ENCODE measurements at regions not wholly inside any gene's neighbourhood (a gene's known extent, or its start where the extent isn't known, plus 50 kb on each side); places are given as distances from the start of the nearest gene placed in this dataset.
"Not testable (repeated sequence)": the region's sequence is repeated elsewhere in the genome, so short reads cannot be mapped to it uniquely, and the experiment has no call there.

GRCh38 chr1:182331387-182331786, 60.2 kb downstream of the GLUL start:
- no peak for DNase-seq (ENCODE audit: low read depth in 1 of 2, low spot score in 1 of 2)

GRCh38 chr1:182330303-182330702, 61.3 kb downstream of the GLUL start:
- DNase-seq (ENCODE audit: low read depth in 1 of 2, low spot score in 1 of 2), result no peak

- no peak for DNase-seq (ENCODE audit: low read depth in 1 of 2, low spot score in 1 of 2)
These were observed 62.1 kb downstream of the GLUL start for GRCh38 chr1:182329471-182329870.

- DNase-seq (ENCODE audit: low read depth in 1 of 2, low spot score in 1 of 2), result no peak
These were observed 63.0 kb downstream of the GLUL start for GRCh38 chr1:182328591-182328990.

DNA sequence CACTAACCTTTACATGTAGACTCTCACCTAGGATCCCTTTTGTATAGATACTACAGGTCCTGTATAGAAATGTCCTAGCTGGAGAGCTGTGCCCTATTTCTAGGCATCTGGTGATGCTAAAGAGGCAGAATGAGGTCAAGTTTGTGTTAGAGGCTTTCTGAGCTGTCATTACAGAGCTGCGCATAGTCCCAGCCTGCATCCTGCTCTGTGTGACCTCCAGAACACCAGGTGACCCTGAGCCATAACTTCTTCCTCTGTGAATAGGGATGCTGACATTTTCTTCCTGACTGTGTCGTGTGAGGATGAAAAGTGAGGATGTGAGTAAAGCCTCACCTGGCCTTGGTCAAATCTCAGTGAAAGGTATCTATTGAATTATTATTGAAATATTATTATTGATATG, 66.3 kb downstream of the GLUL start:
- no peak for DNase-seq (ENCODE audit: low read depth in 1 of 2, low spot score in 1 of 2)

- DNase-seq (ENCODE audit: low read depth in 1 of 2, low spot score in 1 of 2), result not testable (repeated sequence)
These were observed 70.1 kb downstream of the GLUL start for GRCh38 chr1:182321532-182321931.

GRCh38 chr1:182317611-182318161, 73.9 kb downstream of the GLUL start:
- no peak for DNase-seq (ENCODE audit: low read depth in 1 of 2, low spot score in 1 of 2)

DNA sequence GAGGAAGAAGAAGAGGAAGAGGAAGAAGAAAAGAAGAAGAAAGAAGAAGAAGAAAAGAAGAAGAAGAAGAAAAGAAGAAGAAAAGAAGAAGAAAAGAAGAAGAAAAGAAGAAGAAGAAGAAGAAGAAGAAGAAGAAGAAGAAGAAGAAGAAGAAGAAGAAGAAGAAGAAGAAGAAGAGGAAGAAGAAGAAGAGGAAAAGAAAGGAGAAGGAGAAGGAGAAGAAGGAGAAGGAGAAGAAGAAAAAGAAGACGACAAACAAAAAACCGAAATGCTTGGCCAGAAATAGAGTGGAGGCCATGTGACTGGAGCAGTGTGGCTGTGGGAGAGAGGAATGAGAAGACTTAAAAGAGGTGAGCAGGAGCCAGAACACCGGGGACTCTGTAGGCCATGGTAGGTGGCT, 75.1 kb downstream of the GLUL start:
- not testable (repeated sequence) for DNase-seq (ENCODE audit: low read depth in 1 of 2, low spot score in 1 of 2)

DNA sequence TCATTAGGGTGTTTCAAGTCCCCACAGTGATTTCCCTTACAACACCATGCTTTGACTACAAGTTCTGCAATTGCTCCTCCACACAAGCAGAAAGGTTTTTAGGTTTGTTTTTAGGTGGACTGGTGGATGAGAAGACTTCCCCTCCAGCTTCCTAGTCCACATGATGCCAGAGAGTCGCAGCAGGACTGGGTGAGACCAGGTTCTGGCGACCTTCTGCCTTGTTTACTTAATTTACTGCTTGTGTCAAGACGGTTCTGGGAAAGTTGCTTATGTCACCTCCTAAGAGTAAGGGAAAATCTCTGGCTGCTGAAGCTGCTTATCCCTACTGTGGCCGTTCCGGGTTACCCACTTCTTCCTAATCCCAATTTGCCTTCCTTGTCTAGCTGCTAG, 76.4 kb downstream of the GLUL start:
- DNase-seq (ENCODE audit: low read depth in 1 of 2, low spot score in 1 of 2), result no peak

DNA sequence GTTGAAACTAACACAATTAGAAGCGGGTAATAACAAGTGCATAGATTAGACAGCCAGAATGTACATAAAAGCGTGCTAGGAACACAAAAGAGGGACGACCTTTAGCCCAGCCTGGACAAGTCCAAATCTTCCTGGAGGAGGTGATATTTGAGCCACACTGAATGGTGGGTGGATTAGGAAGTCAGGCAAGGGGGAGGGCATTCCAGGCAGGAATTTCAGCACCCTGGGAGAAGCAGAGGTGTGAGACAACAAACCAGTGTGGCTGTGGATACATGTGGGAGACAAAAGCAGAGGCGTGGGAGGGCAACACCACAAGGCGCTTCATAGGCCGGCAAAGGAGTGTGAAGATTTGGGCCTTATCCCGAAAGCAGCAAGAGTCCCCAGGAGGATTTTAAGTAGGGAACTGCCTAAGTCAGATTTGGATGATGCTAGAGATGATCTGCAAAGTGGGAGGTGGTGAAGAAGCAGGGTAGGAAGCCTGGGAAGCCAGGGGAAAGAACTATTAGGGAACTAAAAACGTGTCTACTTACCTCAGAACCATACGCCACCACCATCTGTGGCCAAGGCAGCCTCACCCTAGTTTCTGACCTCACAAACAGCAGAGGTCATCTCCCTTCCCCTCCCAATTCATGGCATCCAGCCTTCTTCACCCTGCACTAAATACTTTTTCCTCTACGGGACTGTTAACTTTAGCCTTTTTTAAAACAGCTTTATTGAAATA, 81.8 kb downstream of the GLUL start:
- no peak for DNase-seq (ENCODE audit: low read depth in 1 of 2, low spot score in 1 of 2)

GRCh38 chr1:182308826-182309225, 82.8 kb downstream of the GLUL start:
- DNase-seq (ENCODE audit: low read depth in 1 of 2, low spot score in 1 of 2), result no peak

DNA sequence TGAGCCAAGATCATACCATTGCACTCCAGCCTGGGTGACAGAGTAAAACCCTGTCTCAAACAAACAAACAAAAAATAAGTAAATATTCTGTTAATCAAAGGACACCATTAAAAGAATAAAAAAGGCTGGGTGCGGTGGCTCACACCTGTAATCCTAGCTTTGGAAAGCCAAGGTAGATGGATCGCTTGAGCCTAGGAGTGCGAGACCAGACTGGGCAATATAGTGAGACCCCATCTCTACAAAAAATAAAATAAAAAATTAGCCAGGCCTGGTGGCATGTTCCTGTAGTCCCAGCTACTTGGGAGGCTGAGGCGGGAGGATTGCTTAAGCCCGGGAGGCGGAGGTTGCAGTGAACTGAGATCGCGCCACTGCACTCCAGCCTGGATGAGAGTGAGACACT, 84.1 kb downstream of the GLUL start:
- not testable (repeated sequence) for DNase-seq (ENCODE audit: low read depth in 1 of 2, low spot score in 1 of 2)

GRCh38 chr1:182305861-182306260, 85.7 kb downstream of the GLUL start:
- DNase-seq (ENCODE audit: low read depth in 1 of 2, low spot score in 1 of 2), result no peak

GRCh38 chr1:182304627-182305026, 87.0 kb downstream of the GLUL start:
- DNase-seq (ENCODE audit: low read depth in 1 of 2, low spot score in 1 of 2), result no peak

GRCh38 chr1:182304218-182304617, 87.4 kb downstream of the GLUL start:
- no peak for DNase-seq (ENCODE audit: low read depth in 1 of 2, low spot score in 1 of 2)

GRCh38 chr1:182303778-182304177, 87.8 kb downstream of the GLUL start:
- no peak for DNase-seq (ENCODE audit: low read depth in 1 of 2, low spot score in 1 of 2)

GRCh38 chr1:182301467-182302198, 90.0 kb downstream of the GLUL start:
- DNase-seq (ENCODE audit: low read depth in 1 of 2, low spot score in 1 of 2), result no peak

DNA sequence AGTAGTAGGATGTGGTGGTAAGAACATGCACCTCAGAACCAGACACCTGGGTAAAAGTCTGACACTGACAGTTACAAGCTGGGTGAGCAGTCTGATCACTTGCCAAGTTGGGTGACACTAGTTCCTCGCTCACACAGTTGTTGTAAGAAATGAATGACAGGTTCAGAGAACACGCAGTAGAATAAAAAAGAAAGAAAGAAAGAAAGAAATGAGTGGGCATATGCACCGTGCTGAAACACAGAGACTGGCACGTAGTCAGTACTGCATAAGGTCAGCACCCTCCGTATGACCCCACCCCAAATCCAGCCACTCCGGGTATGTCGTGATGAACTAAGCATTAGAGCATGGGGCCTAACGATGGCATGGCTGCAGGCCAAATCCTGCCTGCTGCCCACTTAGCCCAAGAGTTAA, 90.6 kb downstream of the GLUL start:
- DNase-seq (ENCODE audit: low read depth in 1 of 2, low spot score in 1 of 2), result no peak

DNA sequence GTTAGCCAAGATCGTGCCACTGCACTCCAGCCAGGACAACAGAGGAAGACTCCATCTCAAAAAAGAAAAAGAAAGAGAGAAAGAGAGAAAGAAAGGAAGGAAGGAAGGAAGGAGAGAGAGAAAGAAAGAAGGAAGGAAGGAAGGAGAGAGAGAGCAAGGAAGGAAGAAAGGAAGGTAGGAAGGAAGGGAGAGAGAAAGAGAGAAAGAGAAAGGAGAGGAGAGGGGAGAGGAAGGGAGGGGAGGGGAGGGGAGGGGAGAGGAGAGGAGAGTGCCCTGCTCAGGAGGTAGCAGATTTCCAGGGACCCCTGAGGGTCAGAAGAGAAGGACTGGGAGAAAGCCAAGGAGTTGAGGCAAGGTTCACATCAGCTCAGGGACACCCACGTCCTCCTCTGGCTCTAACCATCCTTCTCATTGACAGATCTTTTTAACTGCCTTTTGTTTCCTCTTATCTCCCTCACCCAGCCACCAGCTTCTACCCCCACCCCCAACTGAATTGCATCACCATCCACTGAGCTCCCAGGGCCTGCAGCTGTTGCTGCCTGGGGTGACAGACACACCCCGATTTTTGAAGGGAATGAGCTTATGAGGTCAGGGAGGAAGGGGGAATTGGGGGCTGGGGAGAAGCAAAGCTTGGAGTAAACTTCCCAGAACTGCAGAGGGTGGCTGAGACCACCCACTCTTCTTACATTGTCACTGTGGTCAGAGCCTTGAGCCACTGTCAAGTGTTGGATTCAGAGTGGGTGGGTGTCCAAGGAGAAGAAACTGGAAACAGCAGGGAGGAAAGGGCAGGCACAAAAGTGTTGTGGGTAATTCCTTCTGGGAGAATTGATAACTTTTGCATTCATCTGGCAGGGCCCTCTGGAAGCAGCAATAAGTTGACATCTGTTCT, 91.6 kb downstream of the GLUL start:
- DNase-seq (ENCODE audit: low read depth in 1 of 2, low spot score in 1 of 2), result no peak

GRCh38 chr1:182299054-182299727, 92.4 kb downstream of the GLUL start:
- DNase-seq (ENCODE audit: low read depth in 1 of 2, low spot score in 1 of 2), result not testable (repeated sequence)

DNA sequence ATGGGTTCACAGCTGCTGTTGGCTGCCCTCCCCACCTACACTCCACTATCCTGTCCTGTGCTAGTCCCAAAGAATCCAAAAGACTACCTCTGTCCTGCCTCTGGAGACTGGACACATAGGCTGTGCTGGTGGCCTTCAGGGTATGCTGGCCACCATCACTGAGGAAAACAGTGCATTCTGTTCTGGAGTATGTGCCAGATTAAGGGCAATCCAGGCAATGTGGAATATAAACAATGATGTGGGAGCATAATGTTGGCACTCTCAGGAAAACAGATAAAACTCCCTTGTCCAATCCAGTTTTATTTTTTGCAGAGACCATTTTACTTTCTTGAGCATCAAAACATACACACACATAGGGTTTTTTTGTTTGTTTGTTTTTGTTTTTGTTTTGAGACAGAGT, 94.3 kb downstream of the GLUL start:
- DNase-seq (ENCODE audit: low read depth in 1 of 2, low spot score in 1 of 2), result no peak
